ENCODE measurements at regions not wholly inside any gene's neighbourhood (a gene's known extent, or its start where the extent isn't known, plus 50 kb on each side); places are given as distances from the start of the nearest gene placed in this dataset.

DNA sequence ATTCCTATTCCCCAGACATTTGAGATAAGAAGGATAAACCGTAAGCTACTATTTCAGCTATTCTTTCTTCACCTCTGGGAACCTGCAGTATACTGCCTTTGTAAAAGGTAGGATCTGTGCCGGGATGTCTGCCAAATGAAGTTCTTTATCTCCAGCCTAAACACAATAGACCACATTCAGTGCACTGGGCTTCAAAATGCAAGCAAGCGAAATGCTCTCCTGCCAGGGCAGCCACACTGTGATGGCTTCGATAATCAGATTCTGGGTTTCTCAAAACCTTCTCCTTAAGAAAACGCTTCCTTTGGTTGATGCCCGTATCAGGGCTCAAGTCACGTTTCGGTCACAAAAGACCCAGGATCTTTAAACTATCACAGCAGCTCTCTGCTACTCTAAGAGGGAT lies 299.5 kb upstream of the B3GAT1 start:
- TF ChIP-seq, protein P1, sequence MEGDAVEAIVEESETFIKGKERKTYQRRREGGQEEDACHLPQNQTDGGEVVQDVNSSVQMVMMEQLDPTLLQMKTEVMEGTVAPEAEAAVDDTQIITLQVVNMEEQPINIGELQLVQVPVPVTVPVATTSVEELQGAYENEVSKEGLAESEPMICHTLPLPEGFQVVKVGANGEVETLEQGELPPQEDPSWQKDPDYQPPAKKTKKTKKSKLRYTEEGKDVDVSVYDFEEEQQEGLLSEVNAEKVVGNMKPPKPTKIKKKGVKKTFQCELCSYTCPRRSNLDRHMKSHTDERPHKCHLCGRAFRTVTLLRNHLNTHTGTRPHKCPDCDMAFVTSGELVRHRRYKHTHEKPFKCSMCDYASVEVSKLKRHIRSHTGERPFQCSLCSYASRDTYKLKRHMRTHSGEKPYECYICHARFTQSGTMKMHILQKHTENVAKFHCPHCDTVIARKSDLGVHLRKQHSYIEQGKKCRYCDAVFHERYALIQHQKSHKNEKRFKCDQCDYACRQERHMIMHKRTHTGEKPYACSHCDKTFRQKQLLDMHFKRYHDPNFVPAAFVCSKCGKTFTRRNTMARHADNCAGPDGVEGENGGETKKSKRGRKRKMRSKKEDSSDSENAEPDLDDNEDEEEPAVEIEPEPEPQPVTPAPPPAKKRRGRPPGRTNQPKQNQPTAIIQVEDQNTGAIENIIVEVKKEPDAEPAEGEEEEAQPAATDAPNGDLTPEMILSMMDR (conservative IDR thresholded peaks at IDR 0.05 in 1 of 2, IDR thresholded peaks at IDR 0.05 in 1 of 2; ENCODE audit: low read depth in 1 of 2, low read length in 2 of 2) = no peak
- no peak for TF ChIP-seq EZH2 (IDR thresholded peaks at IDR 0.05; ENCODE audit: low read length, missing control alignments)

DNA sequence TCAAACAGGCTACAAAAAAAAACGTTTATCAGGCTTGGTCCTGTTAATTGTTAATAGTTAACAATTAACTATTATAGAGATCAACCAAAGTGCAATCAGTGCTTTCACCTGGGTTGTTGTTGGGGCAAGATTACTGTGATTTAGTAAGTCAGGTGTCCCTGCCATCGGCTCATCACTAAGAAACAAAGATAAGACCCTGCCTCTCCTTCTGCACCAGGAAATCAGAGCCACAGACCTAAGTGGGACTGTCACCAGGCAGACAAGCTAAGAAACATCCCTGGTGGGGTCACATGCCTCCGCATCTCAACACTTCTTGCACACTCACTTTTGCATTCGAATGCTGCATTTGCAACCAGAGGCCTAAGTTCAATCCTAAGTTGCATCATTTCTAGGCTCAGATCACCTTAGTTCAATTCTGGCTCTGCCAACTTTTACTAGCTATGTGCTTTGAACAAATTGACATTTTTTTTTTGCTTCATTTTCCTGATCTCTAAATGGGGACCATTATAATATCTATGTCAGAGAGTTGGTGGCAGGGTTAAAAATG lies 298.9 kb upstream of the B3GAT1 start:
- H3K36me3 ChIP-seq (ENCODE audit: control insufficient read depth, insufficient read depth, low read length) = no peaks in the 10 kb centered on the region
- no peak overlapping the region for H3K9ac ChIP-seq (ENCODE audit: insufficient read depth, low read length)
- H3K4me1 ChIP-seq (ENCODE audit: control insufficient read depth, extremely low read depth, insufficient read depth, low read length) = no peaks in the 10 kb centered on the region
- no peaks in the 10 kb centered on the region for H3K9me3 ChIP-seq (ENCODE audit: control insufficient read depth, insufficient read depth, low read depth, low read length)
- no peak for TF ChIP-seq EZH2 (IDR thresholded peaks at IDR 0.05; ENCODE audit: low read length, missing control alignments)
- TF ChIP-seq, protein P1 (conservative IDR thresholded peaks at IDR 0.05 in 1 of 2, IDR thresholded peaks at IDR 0.05 in 1 of 2; ENCODE audit: low read depth in 1 of 2, low read length in 2 of 2) = no peak
- no peak for DNase-seq (ENCODE audit: low read depth in 2 of 2)
- no peaks in the 10 kb centered on the region for H4K20me1 ChIP-seq (ENCODE audit: control insufficient read depth, extremely low read depth, insufficient read depth, low read length)
- no peak overlapping the region for H2AFZ ChIP-seq (ENCODE audit: low read length)
- no peaks in the 10 kb centered on the region for H3K27me3 ChIP-seq (ENCODE audit: control insufficient read depth, insufficient read depth, low read length)
- H3K4me3 ChIP-seq (replicated peaks in 1 of 4; ENCODE audit: control extremely low read depth in 1 of 4, insufficient read depth in 1 of 4, low read depth in 3 of 4, low read length in 4 of 4) = no peak overlapping the region
- H3K27ac ChIP-seq (ENCODE audit: insufficient read depth, low read length) = no peak overlapping the region
- no peaks in the 10 kb centered on the region for H3K79me2 ChIP-seq (ENCODE audit: control insufficient read depth, insufficient read depth, low read length)
- no peak overlapping the region for H3K4me2 ChIP-seq (ENCODE audit: extremely low read depth, insufficient read depth, low read length)

More for the DNA sequence above, 299.5 kb upstream of the B3GAT1 start:
- Histone ChIP-seq H2AFZ (ENCODE audit: low read length) (no peak overlapping the region), H3K36me3 (ENCODE audit: control insufficient read depth, insufficient read depth, low read length) (no peaks in the 10 kb centered on the region), H3K4me2 (ENCODE audit: extremely low read depth, insufficient read depth, low read length) (no peak overlapping the region), H3K4me3 (replicated peaks in 1 of 4; ENCODE audit: control extremely low read depth in 1 of 4, insufficient read depth in 1 of 4, low read depth in 3 of 4, low read length in 4 of 4) (no peak overlapping the region), H3K9me3 (ENCODE audit: control insufficient read depth, insufficient read depth, low read depth, low read length) (no peaks in the 10 kb centered on the region), H4K20me1 (ENCODE audit: control insufficient read depth, extremely low read depth, insufficient read depth, low read length) (no peaks in the 10 kb centered on the region), H3K9ac (ENCODE audit: insufficient read depth, low read length) (no peak overlapping the region), H3K27me3 (ENCODE audit: control insufficient read depth, insufficient read depth, low read length) (no peaks in the 10 kb centered on the region), H3K4me1 (ENCODE audit: control insufficient read depth, extremely low read depth, insufficient read depth, low read length) (no peaks in the 10 kb centered on the region), H3K27ac (ENCODE audit: insufficient read depth, low read length) (no peak overlapping the region), H3K79me2 (ENCODE audit: control insufficient read depth, insufficient read depth, low read length) (no peaks in the 10 kb centered on the region)
- no peak for DNase-seq (ENCODE audit: low read depth in 2 of 2)

GRCh38 chr11:134705858-134706257 lies 293.8 kb upstream of the B3GAT1 start:
- Histone ChIP-seq H3K4me1 (ENCODE audit: control insufficient read depth, extremely low read depth, insufficient read depth, low read length) (no peaks in the 10 kb centered on the region), H3K27me3 (ENCODE audit: control insufficient read depth, insufficient read depth, low read length) (no peaks in the 10 kb centered on the region), H2AFZ (ENCODE audit: low read length) (no peak overlapping the region), H3K9ac (ENCODE audit: insufficient read depth, low read length) (no peak overlapping the region), H3K4me3 (replicated peaks in 1 of 4; ENCODE audit: control extremely low read depth in 1 of 4, insufficient read depth in 1 of 4, low read depth in 3 of 4, low read length in 4 of 4) (no peak overlapping the region), H4K20me1 (ENCODE audit: control insufficient read depth, extremely low read depth, insufficient read depth, low read length) (no peaks in the 10 kb centered on the region), H3K9me3 (ENCODE audit: control insufficient read depth, insufficient read depth, low read depth, low read length) (no peaks in the 10 kb centered on the region), H3K79me2 (ENCODE audit: control insufficient read depth, insufficient read depth, low read length) (no peaks in the 10 kb centered on the region), H3K4me2 (ENCODE audit: extremely low read depth, insufficient read depth, low read length) (no peak overlapping the region), H3K27ac (ENCODE audit: insufficient read depth, low read length) (no peak overlapping the region), H3K36me3 (ENCODE audit: control insufficient read depth, insufficient read depth, low read length) (no peaks in the 10 kb centered on the region)
- no peak for DNase-seq (ENCODE audit: low read depth in 2 of 2)
- no peak for TF ChIP-seq EZH2 (IDR thresholded peaks at IDR 0.05; ENCODE audit: low read length, missing control alignments)
- TF ChIP-seq, protein P1 (conservative IDR thresholded peaks at IDR 0.05 in 1 of 2, IDR thresholded peaks at IDR 0.05 in 1 of 2; ENCODE audit: low read depth in 1 of 2, low read length in 2 of 2) = no peak
